ENCODE measurements at regions not wholly inside any gene's neighbourhood (a gene's known extent, or its start where the extent isn't known, plus 50 kb on each side); places are given as distances from the start of the nearest gene placed in this dataset.

DNA sequence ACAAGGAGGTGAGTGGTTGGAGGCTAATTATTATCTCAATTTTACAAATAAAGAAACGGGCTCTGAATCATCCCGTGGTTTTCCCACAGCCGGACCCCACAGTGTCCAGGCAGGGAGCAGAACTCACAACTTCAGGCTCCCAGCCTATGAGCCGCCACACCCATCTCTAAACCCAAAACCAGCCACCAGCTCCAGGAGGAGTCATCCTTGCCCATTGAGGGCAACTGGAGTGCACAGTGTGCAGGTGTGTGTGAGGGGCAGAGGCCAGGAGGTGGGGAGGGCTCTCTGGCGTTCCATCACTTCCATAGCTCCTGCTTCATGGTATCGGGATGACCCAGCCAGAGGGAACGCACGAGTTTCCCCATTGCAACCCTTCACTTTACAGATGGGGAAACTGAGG lies 144.5 kb downstream of the CYP26B1 start:
- TF ChIP-seq ZNF235 (CRISPR knock-in tag; IDR thresholded peaks at IDR 0.05; ENCODE audit: borderline replicate concordance), result no peak
- no peak for TF ChIP-seq ZNF337 (CRISPR knock-in tag; IDR thresholded peaks at IDR 0.05; ENCODE audit: borderline replicate concordance, low read depth)
- no peak for TF ChIP-seq POLR2A (IDR thresholded peaks at IDR 0.05; ENCODE audit: insufficient read depth in 1 of 2, low read depth in 2 of 2, low read length in 2 of 2)

Measured in HepG2 (cell line).